B cell (primary cell): ENCODE measurements at regions not wholly inside any gene's neighbourhood (a gene's known extent, or its start where the extent isn't known, plus 50 kb on each side); places are given as distances from the start of the nearest gene placed in this dataset.

Experiments used
- CTCF ChIP-seq: fragments of 200-600 bp; IDR thresholded peaks from one replicate; pipeline ENCODE4 v1.8.0; 2022; ENCODE audit warnings: antibody characterized with exemption, mild to moderate bottlenecking
- EZH2 ChIP-seq: IDR thresholded peaks from 2 replicates; pipeline ENCODE4 v1.6.1; 2012; ENCODE audit warnings: borderline replicate concordance, low read depth, mild to moderate bottlenecking, moderate library complexity, low read length; ENCODE audit not compliant: insufficient read depth, poor library complexity, severe bottlenecking

- TF ChIP-seq CTCF (no peak), EZH2 (no peak)
Observed at GRCh38 chr1:244347942-244348341, 103.8 kb downstream of the ADSS2 start.
